Amygdala (tissue), 56 donors: ENCODE measurements at regions not wholly inside any gene's neighbourhood (a gene's known extent, or its start where the extent isn't known, plus 50 kb on each side); places are given as distances from the start of the nearest gene placed in this dataset.

Experiments used
- DNase-seq, 56 donors: peaks; one replicate each; lab custom pipeline; 2025; lab: John Stamatoyannopoulos, UW

DNA sequence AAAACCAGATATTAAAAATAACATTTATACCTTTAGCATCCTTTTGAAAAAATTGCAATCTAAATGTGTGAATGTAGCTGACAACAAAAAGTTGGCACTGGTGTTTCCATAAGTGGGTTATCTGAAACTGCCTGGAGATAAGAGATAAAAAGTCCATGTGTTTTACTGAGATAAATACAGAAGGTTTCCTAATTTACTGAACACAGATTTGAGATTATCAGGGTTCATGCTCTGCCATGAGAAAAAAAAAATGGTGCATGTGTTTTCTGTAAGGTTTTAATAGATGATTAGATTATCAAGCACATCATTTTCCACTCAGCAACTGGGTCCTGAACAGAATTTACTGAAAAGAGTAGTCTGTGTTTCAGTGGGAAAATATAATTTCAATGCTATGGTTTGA lies 326.2 kb upstream of the SLIT2 start:
- DNase-seq, result no peak

DNA sequence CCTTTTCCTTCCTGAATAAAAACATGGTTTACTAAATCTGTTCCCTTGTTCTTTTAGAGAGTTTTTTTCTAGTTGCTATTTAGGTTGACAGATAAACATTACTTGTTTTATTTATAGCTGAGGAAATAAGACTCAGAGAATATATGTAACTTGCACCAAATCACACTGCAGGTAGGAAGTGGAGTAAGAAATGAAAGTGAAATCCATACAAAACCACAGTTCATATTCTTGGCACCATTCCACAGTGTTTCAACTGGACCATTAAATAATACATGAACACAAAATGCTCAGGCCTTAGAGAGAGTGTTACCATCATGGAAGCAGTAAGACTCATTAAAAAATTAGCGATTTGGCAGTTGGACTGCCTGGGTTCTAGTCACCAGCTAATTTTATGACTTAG lies 326.9 kb upstream of the SLIT2 start:
- DNase-seq, result no peak

GRCh38 chr4:19915276-19915675 lies 336.4 kb upstream of the SLIT2 start:
- DNase-seq, result no peak

GRCh38 chr4:19913650-19914049 lies 338.1 kb upstream of the SLIT2 start:
- no peak for DNase-seq

- DNase-seq, result no peak
Measured at GRCh38 chr4:19910861-19911525, 340.7 kb upstream of the SLIT2 start.

- DNase-seq, result no peak
Measured at GRCh38 chr4:19905024-19905423, 346.7 kb upstream of the SLIT2 start.

GRCh38 chr4:19888587-19888986 lies 363.1 kb upstream of the SLIT2 start:
- no peak for DNase-seq

DNA sequence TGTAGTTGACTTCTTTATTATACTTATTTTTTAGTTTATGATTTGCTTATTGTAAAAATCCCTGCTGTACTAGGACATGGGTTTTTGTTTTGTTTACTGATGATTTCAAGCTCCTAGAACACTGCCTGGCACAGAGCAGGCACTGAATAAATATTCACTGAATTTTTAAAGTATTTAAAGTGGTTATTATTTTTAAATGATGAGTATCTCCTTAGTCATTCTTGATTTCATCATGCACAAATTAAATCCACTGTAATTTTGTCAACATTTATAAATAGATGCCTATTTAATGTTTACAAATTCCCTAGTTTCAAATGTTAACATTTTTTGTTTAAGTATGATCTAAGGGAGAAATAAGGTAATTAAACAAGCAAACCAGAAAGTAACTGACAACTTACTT lies 367.9 kb upstream of the SLIT2 start:
- no peak for DNase-seq

DNA sequence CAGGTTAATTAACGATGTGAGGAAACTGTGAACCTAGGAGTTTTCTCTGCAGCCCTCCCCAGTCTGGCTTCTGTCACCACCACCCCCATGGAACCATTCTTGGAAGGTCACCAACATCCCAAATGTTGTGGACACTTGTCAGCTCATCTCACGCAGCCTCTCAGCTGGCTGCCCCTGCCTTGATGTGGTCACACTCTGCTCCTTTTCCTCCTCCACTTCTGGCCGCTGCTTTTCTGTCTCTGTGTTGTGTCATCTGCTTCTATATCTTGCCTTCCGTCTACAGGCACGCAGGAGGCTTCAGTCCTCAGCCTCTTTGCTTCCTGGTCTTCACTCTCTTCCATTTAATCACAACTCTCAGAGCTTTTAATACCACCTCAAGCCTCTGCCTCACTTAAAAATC lies 371.5 kb upstream of the SLIT2 start:
- no peak for DNase-seq

GRCh38 chr4:19879330-19879729 lies 372.4 kb upstream of the SLIT2 start:
- DNase-seq, result no peak

- DNase-seq, result no peak
Measured at GRCh38 chr4:19857991-19858390, 393.7 kb upstream of the SLIT2 start.

DNA sequence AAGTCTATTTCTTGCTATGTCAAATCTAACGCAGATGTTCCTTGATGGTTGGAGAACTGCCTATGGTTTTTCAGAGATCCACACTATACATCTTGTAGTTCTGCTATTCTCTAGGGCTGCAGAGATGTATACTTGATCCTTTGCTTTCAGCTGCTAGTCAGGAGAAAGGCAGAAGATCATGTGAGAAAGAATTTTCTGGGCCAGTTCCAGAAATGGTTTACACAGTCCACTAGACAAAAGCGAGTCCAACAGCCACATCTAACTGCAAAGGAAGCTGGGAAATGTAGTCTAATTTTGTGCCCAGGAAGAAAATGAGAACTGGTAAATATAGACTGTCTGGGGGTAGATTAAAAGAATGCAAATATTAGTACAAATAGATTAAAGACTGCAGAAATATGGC lies 394.3 kb upstream of the SLIT2 start:
- no peak for DNase-seq

DNA sequence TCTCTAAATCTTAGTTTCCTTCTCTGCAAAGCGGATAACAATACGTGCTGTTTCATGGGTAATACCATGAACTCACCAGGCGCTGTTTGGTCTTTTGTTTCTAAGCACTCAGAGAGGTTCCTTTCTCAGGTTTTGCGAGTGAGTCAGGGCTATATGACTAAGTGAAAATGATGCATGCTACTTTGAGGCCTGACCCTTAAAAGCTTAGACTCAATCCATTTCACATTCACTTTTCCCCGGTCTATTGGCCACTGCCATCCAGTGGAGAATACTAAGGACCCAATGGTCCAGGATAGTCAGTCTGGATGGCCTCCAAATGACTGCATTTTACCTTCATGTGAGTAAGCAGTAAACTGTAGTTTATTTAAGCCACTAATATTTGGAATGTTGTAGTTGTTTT lies 400.8 kb upstream of the SLIT2 start:
- no peak for DNase-seq

DNA sequence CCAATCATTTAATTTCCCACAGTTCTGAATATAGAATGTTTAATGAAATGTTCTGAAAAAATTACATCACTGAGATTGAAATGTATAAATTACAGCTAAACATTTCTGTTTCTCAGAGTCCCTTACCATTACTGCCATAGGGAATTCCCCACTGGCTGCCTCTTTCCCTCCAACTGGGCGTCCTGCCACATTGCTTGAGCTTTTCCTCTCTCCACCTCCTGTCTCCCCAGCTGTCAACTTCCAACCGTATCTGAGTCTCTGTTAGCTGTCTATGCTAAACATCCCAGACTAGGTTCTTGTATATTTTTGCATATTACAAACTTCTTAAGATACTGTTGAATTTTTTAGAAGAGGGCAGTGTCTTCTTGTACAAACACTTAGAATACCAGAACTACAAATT lies 407.3 kb upstream of the SLIT2 start:
- no peak for DNase-seq

- no peak for DNase-seq
Measured at GRCh38 chr4:19842471-19842870, 409.2 kb upstream of the SLIT2 start.

GRCh38 chr4:19838858-19839257 lies 412.8 kb upstream of the SLIT2 start:
- no peak for DNase-seq

GRCh38 chr4:19835429-19835828 lies 416.3 kb upstream of the SLIT2 start:
- DNase-seq, result no peak

DNA sequence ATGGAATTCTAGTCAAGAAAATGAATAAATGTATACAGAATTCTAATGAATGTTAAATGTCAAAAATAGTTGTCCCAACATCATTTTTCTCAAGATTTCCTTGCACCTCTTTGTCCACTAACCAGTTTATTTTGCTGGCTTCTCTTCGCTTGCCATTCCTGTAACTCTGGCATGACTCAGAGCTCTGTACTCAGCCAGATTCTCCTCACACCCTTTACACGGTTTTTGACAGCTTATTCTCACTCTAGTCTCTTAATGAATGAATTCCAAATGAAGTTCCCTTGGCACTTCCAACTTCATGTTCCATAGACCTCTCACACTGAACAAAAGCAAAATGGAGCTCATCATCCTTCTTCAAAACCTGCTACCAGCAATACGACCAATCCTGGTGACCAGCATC lies 419.3 kb upstream of the SLIT2 start:
- DNase-seq, result no peak

DNA sequence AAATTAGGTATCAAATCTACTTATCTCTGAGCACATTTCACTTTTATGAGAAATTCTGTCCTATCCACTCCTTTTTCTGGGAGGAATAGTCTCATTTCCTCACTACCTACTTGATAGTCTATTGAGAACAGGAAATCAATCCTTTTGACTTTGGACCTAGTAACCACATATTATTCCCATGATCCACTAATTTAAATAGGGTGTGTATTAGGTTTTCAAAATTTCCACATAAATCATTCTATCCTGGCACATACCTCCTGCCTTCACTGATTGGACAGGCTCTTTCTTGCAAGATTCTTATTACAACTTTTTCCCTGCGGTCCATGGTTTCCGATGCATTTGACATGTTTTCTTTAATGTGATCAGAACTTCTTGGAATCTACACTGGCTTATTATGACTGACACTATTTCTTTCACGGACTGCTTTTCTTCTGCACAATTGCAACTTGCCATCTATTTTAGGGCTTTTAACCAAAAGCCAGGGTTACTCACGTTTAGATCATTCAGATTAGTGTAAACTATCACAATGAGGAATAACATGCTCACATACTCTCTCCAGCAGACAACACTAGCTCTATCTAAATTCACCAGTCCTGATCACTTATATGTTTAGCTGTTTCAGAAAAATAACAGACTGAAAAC lies 419.9 kb upstream of the SLIT2 start:
- no peak for DNase-seq

DNA sequence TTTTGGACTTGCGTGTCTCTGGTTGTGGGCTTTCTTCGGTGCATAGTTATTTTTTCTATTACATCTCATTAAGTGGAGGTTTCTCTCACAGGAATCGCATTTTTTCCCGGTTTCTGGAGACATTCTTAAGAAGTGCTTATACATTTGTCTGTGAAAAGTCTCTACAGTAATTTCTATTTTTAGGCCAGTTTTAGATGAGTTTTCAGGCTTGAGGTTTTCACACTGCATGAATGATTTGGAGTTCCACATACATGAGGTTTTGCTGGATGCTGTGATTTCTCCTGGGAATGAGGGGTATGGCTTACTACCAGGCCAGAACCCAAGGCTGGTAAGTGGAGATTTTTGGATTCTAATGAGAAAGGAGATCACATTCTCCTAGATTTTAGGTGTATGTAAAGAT lies 422.6 kb upstream of the SLIT2 start:
- no peak for DNase-seq

- no peak for DNase-seq
Measured at GRCh38 chr4:19823781-19824180, 427.9 kb upstream of the SLIT2 start.

DNA sequence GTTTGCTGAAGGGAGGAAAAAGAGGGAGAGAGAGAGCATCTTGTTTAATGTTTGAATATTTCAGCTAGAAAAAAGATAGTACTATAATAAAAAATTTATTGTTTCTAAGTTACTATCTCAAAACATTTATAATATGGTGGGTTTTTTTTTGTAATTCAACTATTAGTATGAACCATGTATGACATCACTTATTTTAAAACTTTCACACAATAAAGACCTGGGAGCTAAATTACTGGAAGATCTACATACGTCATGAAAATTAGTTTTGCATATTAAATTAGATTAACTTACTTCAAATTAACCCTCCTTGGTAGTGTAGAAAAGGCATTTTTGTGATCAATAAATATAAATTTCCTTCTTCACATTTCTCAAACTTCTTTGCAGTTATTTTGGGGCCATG lies 432.0 kb upstream of the SLIT2 start:
- no peak for DNase-seq

DNA sequence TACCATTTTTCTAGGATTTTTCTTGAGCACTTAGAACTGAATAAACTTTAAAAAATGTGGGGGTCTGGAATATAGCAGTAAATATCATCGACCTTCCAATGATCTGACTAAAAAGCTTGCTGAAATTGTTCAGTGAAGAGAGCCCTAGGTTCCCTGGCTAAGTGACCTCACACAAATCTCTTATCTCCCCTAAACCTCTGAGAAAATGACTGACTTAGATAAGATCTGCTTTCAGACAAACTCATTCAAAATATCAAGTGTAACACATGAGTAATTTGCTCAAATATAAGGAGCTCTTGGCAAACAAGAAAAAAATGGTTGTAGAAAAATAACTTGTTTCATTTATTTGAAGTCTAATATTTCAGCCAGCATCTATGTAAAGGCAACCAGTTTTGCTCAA lies 441.7 kb upstream of the SLIT2 start:
- no peak for DNase-seq
